ENCODE measurements at regions not wholly inside any gene's neighbourhood (a gene's known extent, or its start where the extent isn't known, plus 50 kb on each side); places are given as distances from the start of the nearest gene placed in this dataset.

DNA sequence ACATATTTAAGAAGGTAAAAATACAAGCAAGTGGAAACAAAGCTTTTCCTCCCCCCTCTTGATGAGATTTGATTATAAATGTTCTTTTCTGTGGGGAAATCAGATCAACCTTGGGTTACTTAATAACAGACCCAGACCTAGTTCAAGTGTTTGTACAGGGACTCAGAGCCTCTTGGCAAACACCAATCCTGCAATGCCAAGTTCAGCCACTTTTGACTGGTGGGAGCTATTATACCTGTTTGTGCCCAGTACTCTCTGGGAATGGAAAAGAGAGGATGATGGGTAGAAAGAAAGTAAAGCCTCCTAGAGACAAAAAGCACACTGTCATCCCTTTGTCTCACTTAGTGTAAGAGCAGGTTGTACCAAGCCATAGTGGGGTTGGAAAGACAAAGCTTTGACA lies 63.8 kb upstream of the EPHA4 start:
- TF ChIP-seq, protein P1, sequence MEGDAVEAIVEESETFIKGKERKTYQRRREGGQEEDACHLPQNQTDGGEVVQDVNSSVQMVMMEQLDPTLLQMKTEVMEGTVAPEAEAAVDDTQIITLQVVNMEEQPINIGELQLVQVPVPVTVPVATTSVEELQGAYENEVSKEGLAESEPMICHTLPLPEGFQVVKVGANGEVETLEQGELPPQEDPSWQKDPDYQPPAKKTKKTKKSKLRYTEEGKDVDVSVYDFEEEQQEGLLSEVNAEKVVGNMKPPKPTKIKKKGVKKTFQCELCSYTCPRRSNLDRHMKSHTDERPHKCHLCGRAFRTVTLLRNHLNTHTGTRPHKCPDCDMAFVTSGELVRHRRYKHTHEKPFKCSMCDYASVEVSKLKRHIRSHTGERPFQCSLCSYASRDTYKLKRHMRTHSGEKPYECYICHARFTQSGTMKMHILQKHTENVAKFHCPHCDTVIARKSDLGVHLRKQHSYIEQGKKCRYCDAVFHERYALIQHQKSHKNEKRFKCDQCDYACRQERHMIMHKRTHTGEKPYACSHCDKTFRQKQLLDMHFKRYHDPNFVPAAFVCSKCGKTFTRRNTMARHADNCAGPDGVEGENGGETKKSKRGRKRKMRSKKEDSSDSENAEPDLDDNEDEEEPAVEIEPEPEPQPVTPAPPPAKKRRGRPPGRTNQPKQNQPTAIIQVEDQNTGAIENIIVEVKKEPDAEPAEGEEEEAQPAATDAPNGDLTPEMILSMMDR (conservative IDR thresholded peaks at IDR 0.05 in 1 of 2, IDR thresholded peaks at IDR 0.05 in 1 of 2; ENCODE audit: extremely low read depth in 1 of 2, insufficient read depth in 1 of 2, low read depth in 1 of 2, low read length in 2 of 2): peak; percentile 17 to 19
- TF ChIP-seq EZH2 (IDR thresholded peaks at IDR 0.05; ENCODE audit: borderline replicate concordance, low read length): no peak

Measured in mammary epithelial cell (primary cell).